Ovary (tissue), 3 donors: ENCODE measurements at regions not wholly inside any gene's neighbourhood (a gene's known extent, or its start where the extent isn't known, plus 50 kb on each side); places are given as distances from the start of the nearest gene placed in this dataset.

Source experiments
- EP300 ChIP-seq: sonication (generic); formaldehyde crosslinking; IDR thresholded peaks from one replicate; pipeline ENCODE4 v1.6.1; 2017; ENCODE audit warnings: antibody characterized with exemption
- TF ChIP-seq, protein P1 (sequence below), 3 donors: fragments of 450-650 bp in 2 of 3; fragments of 200-600 bp in 1 of 3; IDR thresholded peaks; one replicate each; pipeline versions ENCODE4 v1.5.1 to v1.8.0; 2016 to 2022; ENCODE audit warnings: antibody characterized with exemption in 3 of 3, mild to moderate bottlenecking in 1 of 3
- donor health status: DM: no; HTN: no; CAD: no.

DNA sequence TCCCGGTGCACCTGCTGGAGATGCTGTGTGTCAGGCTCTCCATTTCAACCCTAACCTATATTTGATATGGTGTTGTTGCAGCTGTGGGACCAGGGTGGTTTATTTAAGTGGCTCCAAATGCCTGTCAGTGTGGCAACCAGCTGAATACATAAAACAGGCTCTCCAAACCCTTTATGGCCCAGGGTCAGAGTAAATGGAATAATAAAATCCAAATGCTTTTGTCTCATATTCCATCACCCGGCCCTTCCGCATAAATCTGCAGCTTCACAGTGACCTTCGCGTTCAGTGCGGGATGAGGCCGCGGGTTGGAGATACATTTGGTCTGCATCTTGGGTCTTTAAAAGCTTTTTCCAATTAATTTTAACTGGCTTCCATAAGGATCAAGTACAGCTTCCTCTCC, 382.1 kb upstream of the NR2F2 start:
- no peak for TF ChIP-seq EP300
- TF ChIP-seq, protein P1, sequence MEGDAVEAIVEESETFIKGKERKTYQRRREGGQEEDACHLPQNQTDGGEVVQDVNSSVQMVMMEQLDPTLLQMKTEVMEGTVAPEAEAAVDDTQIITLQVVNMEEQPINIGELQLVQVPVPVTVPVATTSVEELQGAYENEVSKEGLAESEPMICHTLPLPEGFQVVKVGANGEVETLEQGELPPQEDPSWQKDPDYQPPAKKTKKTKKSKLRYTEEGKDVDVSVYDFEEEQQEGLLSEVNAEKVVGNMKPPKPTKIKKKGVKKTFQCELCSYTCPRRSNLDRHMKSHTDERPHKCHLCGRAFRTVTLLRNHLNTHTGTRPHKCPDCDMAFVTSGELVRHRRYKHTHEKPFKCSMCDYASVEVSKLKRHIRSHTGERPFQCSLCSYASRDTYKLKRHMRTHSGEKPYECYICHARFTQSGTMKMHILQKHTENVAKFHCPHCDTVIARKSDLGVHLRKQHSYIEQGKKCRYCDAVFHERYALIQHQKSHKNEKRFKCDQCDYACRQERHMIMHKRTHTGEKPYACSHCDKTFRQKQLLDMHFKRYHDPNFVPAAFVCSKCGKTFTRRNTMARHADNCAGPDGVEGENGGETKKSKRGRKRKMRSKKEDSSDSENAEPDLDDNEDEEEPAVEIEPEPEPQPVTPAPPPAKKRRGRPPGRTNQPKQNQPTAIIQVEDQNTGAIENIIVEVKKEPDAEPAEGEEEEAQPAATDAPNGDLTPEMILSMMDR (IDR thresholded peaks at IDR 0.05) = no peak
